Ramos (cell line): ENCODE measurements at regions not wholly inside any gene's neighbourhood (a gene's known extent, or its start where the extent isn't known, plus 50 kb on each side); places are given as distances from the start of the nearest gene placed in this dataset.
"Not testable (repeated sequence)": the region's sequence is repeated elsewhere in the genome, so short reads cannot be mapped to it uniquely, and the experiment has no call there.

Experiments
- in situ Hi-C: fragments of 300-500 bp; cut with MboI; formaldehyde crosslinking; loops from one replicate; pipeline ENCODE4 v1.14.3; 2022; ENCODE audit warnings: low sequenced_read_pairs; ENCODE audit not compliant: unreplicated experiment

DNA sequence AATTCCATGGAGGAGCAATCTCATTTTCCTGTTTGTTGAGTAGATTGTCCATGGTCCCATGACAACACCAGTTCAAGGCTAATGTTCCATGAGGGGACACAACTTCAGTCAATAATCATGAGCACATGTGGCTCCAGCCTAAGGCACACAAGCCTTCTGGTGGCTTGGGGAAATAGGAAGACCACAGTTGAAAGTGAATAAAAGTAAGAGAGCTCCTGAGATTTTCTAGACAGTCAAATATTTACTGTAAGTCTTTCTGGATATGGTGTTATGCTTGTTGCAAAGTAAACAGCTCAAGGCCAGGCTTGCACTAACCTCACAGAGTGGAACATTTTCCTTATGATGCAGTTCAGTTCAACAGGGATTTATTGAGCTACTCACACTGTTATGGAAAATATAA, 206.9 kb upstream of the SLC38A2 start:
- in situ Hi-C loops = no loop called here

DNA sequence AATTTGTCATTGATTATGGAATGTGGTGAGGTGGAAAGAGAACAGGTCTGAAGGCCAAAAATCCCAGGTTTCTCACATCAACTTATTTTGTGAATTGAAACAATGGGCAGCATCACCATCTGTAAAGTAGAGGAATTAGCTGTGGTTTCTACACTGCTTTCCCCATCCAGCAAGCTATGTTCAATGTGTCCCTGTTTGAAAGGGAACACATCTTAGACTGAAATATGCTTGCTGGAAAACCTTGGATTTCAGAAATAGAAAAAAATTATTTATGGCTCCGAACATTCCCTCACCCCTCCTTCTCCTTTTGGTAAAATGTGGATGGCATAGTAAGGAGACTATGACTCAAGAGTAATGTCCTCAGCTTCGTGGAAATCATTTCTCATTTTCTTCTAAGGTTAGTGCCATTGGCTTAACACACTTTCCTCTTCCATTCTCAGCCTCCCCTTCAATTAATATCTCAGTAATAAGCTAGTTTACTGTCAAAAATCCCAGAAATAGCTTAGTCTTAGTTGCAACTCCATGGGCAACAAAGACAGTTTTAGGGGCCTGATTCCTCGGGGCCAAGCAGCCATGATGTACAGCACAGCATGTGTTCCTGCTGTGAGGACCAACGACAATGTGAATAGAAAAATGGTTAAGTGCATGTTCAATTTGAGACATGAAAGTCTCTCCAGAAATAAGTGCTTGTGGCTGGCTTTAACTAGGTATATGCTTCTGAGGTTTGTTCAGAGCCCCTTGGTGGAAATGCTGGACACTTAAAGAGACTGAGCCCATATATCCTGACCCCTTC, 205.8 kb upstream of the SLC38A2 start:
- in situ Hi-C loops = no loop called here

DNA sequence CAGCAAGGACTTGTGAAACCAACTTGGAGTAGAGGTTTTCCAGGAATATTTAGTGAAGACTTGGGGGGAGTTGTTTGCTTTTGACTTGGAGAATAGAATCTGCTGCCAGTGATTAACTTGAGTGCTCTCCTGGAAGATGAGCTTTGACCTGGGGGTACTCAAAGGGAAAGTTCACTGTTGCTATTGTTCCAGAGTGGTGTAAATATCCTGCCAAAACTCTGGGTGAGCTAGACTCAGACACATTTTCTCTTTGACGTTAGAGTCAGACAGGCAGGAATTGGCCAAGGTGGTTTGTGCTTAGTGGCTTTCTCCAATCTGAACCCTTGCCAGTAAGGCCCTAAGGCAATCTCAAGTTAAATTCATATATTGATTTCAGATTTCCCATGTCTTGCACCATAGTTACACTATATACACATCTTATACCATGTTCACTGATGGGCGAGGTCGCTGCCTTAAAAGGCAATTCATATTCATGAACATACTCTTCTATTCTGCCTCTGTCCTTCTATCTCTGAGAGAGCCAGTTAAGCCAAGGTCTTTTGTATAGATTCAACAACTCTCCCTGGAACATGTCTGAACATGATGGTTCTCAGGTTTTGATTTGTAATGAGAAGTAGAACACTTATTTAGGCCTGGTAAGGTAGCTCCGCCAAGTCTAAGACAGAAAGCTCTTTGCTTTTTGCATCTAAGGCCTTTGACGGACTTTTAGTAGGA, 204.6 kb upstream of the SLC38A2 start:
- in situ Hi-C loops = no loop called here

DNA sequence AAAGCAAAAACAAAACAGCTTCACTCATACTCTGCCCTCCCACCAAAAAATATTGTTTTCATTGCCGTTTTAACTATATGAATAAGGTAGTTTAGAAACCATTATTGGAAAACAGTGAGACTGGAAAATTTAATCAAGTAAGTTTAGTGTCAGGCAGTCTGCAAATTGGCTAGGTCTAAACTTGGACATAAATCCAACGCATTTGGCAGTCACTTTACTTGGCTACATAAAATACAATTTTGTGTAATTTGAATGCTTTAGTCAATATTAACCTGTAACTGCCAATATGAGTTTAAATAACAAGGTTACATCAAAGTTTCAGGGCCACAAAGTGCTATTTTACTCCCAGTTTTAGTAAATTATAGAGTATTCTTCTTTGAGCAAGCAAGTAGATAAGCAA, 202.3 kb upstream of the SLC38A2 start:
- in situ Hi-C loops = no loop called here

DNA sequence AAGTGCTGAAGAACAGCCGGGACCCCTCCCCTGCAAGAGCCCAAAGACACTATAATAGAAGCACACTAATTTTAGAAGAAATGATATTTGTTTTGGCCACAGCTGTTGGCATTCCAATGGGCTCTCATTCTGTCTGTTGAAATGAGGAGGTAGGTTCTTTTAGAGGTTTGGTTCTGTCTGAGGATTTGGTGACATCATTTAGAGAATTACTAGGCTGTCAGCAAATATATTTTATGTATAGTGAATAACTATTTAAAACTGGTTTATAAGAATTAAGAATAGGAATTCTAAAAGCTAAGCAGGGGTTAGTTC, 200.7 kb upstream of the SLC38A2 start:
- in situ Hi-C loops = no loop called here

DNA sequence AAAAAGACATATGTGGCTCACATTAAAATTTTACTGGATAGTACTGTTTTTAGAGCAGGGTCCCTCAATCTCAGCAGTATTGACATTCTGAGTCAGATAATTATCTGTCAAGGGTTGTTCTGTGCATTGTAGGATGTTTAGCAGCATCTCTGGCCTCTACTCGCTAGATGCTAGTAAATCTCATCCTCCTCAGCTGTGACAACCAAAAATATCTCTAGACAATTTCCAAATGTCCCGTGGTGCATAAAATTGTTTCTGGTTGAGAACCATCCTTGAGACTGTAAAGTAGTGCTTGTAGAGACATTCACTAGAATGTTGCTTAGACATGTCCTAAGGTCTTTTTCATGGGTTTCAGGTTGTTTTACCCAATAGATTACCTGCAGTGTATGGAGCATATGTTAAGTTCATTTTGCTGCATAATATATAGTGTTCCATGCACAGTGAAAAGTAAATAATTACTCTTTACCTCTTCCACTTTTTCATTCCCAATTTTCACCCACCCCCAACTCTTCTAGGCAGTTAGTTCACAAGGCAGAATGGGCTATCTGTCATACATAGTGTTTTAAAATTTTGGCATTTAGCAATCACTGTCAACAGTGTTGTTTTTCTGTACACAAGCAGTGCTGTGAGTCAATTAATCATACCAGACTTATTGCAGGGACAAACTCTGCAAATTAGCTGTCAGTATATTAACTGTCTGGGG, 200.2 kb upstream of the SLC38A2 start:
- in situ Hi-C loops = no loop called here

DNA sequence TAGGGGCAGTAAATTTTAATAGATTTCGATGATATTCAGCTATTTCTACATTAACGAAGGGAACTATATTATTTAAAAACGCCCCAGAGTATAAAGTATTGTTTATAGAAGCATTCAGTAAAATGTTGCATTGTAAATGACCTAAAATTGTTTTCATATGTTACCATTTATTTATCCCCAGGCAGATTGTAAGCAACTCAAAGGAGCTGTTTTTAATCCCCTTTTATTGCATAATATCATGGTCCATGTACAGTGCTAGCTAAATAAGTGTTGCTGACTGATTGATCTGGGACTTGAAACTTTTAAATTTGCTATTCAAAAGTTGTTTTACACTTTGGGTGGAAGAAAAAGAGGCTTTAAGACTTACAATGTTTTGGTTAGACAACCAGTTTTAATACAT, 199.0 kb upstream of the SLC38A2 start:
- in situ Hi-C loops = no loop called here

DNA sequence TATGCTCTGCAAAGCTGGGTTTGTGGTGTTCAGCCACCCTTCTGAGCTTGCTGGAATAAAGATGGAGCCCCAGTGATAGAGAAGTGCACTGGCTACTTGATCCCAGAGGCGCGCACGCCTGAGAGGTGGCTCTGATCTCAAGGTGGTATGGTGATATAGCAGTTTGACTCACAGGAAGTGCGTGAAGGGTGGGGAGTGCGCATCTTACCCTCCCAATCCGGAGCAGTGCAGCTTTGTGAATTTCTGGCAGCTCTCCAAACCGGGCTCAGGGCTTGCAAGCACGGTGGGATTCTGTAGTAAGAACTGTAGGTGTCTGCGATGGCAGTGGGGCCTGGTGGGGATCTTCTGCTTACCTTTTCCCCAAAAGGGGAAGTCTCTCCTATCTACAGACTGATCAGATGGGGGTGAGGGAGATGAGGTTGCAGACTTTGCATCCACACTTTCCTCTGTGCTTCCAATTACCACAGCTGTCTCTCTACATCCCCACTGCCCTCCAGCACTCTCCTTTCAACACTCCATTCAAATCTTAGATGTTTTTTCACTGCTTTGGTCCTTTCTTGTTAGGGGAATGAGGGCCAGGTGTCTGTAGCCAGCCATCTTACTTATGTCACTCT, 197.4 kb upstream of the SLC38A2 start:
- in situ Hi-C loops = no loop called here

DNA sequence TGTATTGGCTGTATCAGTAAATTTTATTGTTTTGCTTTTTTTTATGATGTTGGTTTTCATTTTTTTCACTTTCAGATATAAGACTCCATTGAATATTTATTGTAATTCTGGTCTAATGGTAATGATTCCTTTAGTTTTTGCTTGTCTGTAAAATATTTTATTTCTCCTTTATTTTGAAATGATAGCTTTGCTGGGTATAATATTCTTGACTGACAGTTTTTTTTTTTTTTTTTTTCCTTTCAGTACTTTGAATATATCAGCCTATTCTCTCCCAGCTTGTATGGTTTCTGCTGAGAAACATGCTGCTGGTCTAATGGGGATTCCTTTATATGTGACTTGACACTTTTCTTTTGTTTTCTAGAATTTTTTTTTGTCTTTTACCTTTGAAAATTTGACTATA, 195.1 kb upstream of the SLC38A2 start:
- in situ Hi-C loops = no loop called here

DNA sequence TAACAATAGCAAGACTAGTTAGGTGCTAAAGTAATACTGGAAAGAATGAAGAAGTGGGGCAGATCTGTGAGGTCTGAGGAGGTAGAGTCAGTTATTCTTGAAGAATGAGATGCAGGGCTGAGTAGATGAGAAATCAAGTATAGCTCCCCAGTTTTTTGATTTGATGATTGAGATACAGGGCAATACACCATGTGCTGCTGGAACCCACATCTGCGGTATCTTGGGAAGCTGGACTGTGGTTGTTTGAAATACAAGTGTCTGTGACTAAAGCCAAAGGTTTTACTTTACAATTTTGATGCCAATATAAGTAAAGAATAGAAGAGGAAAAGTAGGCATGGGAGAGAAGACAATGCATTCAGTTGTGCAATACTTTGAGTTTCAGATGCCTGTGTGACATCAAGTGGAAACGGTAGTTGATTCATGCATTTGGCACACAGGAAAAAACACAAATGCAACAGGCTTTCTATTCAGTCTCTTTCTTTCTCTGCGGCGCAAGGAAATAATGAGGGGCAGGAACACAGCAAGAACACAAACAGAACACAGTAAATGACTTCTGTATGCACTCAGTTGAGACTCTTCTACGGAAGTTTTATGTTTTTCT, 190.2 kb upstream of the SLC38A2 start:
- in situ Hi-C loops = no loop called here

DNA sequence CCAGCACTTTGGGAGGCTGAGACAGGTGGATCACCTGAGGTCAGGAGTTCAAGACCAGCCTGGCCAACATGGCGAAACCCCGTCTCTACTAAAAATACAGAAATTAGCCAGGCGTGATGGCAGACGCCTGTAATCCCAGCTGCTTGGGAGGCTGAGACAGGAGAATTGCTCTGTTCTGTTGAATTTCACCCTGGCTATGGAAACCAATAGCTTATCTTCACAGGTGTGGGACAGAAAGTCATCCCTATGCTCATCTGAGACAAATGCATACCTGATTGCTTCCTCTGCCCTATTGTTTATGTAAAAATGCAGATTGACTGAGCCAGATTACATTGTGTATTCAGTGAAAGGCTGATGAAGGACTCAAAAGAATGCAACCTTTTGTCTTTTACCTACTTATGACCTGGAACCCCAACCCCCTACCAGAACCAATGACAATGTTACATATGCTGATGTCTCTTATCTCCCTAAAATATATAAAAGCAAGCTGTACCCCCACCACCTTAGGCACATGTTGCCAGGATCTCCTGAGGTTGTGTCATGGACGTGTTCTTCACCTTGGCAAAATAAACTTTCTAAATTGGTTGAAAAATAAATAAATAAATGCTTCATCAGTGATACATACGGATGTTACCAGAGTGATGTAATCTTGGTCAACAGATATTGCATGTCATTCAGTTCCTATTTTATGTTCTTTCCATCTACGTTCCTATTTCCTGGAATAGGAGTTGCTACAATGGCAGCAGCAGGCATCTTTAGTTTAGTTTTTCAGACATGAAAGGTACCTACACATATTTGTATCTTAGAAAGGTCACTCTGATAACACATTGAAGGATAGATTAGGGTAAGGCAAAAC, 189.4 kb upstream of the SLC38A2 start:
- in situ Hi-C loops = not testable (repeated sequence)

DNA sequence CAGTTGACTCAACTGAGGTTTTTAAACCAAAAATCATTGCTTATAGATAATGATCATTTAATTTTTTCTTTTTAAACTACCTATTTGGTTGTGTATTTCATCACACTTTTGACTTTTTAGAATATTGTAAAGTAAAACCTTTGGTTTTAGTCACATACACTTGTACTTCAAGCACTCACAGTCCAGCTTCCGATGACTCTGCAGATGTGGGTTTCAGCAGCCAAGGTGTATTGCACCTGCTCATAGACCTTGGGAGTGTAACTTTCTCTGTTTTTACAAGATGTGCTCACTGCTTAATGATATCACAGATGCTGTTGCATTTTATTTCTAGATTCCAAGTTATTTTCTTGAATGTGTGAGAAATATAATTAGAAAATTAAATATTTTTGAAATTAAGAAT, 188.3 kb upstream of the SLC38A2 start:
- in situ Hi-C loops = no loop called here

DNA sequence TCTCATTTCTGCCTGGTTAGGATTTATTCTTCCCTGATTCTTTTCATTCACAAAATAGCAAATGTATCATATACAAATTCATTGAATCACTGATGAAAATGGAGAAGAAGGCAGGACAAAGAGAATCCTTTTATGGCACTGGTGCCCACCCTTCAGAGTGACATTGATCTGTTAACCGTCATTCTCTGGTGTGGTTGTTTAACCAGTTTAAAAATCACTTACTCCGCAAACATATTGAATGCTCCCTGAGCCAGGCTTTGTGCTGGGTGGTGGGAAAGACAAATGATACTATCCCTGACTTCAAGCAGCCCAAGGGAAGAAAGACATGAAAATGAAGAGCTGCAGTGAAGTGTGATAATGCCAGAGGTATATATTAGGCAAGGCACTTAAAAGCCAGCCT, 187.5 kb upstream of the SLC38A2 start:
- in situ Hi-C loops = no loop called here

DNA sequence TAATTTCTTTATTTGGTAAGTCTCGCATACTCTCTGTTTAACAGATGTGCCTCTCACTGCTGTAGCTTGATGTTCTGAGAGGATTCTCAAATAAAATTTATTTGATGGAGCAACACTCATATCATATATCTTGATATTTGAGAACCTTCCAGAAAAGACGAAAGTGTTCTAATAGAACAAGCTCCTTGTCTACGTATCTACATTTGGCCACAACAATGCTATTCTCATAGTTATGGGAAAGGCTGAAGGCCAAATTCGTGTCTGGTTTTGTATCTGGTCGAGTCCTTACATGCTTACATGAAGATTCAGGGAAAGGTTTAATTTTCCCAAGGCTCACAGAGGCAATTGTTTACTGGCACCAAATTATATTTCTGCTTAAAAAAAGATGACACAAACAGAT, 186.7 kb upstream of the SLC38A2 start:
- in situ Hi-C loops = no loop called here

DNA sequence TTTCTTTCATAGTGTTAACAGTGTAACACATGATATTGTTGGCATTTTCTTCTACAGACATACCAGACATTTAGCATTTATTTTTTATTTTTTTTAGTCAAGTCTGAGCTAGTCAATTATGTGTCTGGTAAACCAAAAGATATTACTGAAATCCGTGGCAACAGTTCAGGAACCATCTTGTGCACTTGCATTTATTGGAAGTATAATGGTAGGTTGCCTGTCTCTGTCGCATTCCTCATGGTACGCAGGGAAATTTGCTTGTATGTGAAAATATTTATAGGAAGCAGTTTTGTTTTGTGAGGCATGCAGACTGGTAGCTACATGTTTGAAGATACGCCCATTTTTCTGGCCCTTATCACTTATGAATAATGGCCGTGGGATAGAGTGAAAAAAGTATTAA, 186.1 kb upstream of the SLC38A2 start:
- in situ Hi-C loops = no loop called here

DNA sequence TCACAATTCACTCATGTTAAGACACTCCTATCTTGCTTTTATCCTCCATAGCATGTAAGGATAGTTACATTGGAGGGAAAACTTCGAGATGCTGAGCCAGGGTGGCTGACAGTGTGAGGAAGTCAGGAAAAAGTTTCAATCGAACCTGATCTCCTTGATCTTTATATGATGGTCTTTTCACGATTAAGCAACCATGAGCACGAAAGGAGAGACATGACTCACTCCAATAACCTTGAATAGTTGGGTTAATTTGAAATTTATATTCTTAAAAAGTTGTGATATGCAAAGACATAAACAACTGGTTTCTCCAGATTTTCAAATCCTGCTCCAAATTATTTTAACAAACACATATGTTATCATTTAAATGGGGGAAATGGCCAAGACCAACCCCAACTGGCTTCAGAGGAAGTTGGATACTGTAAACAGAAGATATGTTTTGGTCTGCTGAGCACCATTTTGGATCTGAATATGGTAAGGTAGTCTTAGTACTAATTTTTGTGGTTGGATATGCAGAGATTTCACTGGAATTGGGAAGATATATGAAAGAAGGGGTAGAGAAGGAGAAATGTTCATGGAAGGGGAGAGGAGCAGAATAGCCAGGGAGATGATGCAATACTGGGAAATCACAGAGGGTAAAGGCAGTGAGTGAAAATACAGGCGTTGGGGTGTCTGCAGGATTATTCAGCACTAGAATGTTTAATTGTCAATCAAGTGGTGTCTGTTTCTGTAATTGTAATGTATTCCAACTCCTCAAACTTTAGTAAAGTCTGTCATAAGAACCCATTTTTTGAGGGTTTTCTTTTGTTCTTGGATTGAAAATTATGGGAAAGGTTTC, 185.2 kb upstream of the SLC38A2 start:
- in situ Hi-C loops = no loop called here

DNA sequence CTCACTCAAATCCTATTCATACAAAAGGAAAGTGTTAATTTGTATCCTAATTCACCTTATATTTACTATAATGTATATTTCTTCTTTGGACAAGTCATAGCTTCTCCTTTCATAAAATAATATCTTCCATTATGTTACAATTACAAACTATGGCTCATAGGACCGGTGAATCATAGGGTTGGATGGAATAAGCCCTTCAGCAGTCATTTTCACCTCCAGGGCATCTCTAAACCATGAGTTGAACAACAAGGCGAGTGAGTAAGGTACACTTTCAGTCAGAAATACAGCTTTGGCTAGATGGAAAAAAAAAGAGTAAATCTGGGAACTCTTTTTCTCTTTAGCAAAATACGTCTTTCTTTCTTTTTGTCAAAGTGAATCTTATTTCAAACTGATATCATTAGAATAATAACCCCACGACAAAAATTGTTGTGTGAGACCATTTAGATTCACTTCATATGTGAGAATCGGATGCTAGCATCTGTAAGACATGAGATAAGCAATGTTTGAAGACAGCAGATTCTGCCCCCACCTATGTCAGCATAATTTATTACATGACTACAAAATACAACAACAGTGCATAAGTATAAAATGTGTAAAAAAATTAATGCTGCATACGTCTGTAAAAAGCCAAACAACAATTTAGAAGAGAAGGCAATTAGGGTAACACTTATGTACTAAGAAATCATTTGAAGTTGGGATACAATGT, 184.4 kb upstream of the SLC38A2 start:
- in situ Hi-C loops = no loop called here

DNA sequence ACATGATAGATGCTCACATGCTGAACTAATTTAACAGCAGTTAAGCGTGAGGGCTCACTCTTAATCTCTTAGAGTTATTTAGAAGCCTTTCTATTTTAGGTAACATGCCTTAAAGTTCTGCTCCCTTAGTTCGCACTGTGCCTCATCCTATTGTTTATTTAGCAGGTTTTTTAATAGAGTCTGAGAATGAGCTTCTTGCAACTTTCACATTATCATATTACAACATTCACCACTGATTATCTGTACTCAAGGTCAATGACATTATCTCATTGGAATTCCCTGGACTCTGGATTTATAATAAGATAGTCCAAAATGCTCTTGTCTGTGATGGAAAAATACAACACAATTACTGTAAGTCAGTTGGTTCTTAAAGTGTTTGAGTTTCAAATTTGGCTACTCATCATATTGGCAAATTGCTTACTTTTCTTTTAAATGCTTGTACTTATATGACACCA, 183.6 kb upstream of the SLC38A2 start:
- in situ Hi-C loops = no loop called here
